Activated CD8-positive, alpha-beta memory T cell treated with anti-CD3 and anti-CD28 coated beads for 24 hours (primary cell): ENCODE measurements at regions not wholly inside any gene's neighbourhood (a gene's known extent, or its start where the extent isn't known, plus 50 kb on each side); places are given as distances from the start of the nearest gene placed in this dataset.
"Not testable (repeated sequence)": the region's sequence is repeated elsewhere in the genome, so short reads cannot be mapped to it uniquely, and the experiment has no call there.

Source experiments
- DNase-seq: peaks from one replicate; pipeline ENCODE4 v3.0.0-alpha.2; 2020

DNA sequence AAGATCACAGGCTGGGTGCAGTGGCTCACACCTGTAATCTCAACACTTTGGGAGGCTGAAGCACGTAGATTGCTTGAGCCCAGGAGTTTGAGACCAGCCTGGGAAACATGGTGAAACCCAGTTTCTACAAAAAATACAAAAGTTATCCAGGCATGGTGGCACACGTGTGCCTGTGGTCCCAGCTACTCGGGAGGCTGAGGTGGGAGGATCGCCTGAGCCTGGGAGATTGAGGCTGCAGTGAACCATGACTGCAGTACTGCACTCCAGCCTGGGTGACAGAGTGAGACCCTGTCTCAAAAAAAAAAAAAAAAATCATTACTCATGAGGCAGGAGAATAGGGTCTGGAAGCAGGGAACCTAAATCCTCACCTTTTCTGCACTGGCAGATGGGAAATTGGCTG lies 79.1 kb upstream of the CLDN5 start:
- not testable (repeated sequence) for DNase-seq

DNA sequence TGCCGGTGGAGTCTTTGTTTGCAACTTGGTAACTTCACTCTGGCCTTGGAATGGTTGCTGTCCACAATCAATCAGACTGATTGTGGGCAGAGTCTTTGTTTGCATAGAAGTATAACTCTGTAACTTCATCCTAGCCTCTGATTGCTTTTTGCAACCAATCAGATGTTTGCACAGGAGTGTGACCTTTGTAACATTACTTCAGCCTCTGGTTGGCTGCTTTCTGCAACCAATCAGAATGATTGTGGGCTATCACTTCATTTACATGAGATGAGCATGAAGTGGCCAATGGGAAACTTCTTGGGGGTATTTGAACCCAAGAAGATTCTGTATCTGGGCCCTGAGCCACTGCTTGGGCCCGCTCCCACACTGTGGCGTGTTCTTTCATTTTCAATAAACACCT lies 79.6 kb upstream of the CLDN5 start:
- no peak for DNase-seq

DNA sequence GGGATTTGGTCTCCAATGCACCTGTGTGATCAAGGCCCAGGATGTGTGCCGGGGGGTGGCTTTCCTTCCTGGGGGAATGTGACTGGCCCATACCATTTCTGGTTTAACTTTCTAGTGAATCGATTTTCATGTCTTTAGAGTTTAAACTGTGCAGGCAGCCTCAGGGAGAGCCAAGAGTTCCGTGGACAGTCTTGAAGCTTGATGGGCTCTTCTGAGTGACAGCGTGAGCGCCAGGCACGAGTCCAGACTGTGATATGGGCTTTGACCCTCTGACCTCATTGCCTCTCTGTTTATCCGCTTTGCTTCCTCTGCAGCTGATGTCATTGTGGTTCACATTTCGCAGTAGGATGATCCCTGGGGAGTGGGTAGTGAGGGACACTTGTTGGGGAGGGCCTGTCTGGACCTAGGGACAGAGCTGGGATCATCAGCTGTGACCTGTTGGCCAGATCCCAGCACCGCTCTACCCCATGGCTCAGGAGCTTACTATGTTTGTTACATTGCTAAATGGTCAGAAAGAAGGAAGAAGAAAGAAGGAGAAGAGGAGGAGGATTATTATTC lies 80.6 kb upstream of the CLDN5 start:
- DNase-seq, result no peak

DNA sequence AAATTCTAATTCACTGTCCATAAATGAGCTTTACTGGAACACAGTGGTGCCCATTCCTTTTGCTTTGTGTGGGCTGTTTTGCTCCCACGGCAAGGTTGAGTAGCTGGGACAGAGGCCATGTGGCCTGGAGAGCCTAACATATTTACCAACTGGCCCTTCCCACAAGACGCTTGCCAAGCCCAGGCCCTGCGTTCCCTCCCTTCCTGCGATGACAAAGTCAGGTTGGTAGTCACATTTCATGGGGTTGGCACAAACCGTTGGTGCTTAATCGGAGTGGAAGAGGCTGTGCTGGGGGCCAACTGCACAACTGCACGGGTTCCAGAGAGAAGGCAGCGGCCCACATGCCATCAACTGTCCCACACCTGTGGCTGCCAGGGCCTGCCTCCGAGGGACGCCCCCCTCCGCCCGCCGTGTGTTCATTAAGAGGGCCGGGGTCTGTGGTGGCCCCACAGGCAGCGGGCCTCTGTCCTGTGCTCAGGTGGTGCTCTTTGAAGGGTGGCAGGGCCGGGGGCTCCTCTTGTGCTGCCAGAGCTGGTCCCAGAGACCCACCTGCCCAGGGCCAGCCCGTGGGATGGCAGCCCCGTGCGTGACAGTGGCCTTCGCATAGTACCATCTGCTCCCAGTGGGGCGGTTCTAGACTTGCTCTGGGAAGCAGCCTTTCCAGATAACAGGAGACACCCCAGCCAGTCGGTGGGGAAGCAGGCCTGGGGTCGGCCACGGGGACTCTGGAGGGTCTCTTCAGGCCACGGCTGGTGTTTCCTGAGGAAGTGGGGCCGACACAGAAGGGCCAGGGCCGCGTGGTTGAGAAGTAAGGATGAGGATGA lies 81.5 kb upstream of the CLDN5 start:
- no peak for DNase-seq

DNA sequence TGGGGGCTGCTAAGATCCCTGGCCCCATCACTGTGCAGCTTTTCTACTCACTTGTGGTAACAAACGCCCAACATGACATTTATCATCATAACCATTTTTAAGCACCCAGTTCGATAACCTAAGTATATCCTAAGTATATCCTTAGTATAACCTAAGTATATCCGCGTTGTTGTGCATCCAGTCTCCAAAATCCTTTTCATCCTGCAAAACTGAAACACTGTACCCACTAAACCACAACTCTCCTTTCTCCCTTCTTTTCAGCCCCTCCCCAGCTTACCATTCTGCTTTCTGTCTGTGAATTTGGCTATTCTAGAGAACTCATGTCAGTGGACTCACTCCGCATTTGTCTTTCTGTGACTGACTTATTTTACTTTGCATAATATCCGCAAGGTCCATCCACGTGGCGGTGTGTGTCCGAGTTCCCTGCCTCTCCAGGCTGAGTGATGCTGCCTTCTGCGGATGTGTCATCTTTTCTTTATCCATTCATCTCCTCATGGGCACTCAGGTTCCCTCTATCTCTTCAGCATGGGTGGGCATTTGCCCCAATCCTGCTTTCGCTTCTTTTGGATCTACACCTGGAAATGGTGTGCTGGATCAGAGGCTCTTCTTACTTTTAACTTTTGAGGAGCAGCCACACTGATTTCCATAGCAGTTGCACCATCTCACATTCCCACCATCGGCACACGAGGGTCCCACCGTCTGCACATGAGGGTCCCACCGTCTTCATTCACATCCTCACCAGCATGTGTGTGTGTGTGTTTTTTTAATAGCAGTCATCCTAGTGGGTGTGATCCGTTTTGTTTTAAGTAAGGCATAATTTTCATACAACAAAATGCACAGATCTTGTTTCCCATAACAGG lies 82.4 kb upstream of the CLDN5 start:
- no peak for DNase-seq

DNA sequence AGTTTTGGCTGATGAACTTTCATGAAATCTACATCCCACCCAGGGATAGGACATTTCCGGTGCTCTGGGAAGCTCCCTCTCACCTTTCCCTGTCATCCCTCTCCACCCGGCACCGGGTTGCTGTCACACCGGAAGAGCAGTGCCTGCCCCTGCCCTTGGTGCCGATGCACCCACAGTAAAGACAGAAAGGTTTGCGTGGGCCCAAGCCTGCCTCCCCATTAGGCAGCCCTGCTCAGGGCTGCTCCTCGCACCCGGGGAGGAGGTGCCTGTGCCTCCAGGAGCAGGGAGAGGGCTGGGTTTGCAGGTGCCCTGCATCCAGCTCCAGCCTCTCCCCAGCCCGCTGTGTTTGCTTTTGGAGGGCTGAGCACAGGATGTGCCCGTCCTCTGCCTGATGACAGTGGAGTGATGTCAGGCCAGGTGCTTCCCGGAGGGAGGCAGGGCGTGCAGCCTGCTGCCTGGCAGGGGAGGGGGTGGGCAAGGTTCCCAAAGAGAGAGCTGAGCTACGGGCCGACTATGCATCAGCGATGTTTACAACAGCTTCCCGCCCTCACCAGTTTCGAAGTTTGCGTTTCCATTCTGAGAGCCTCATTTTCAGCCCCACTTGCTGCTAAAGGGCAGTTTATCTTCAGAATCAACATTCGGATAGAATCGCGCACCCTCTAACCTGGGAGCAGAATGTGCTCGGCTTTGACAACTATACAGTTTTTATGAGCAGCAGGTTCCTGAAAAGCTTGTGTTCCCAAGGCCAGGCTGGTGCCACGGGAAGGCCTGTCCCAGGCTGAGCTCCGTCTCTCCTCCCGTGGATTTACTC lies 83.2 kb upstream of the CLDN5 start:
- peak; percentile 62 for DNase-seq

DNA sequence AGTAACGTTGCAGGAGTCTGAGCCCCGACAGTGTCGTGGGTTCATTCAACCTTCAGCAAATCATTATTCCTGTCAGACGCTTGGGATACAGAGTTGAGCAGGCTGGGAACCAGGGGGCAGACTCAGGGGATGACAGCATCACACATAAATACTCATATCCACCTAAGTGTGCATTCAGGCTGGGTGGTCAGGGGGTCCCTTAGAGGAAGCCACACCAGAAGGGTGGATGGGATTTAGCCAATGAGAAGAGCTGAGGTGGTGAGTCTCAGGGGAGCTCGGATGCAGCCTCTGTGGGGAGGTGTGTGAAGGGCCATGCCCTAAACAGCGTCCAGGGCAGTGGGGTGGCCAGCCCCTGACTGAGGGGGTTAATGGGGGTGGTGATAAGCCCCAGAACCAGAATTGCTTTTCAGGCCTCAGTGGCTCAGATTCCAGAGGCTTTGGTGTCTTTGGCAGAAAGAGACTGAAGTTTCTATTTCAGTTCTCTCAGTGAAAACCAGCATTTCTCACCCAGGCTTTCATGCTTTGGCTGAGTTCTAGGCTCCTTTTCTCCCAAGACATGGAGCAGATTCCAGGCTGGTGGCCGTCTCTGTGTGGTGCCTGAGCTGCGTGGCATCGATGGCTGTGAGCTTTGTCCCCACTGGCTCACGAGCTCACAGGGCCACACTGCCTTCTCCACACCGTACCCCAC lies 83.9 kb upstream of the CLDN5 start:
- no peak for DNase-seq

DNA sequence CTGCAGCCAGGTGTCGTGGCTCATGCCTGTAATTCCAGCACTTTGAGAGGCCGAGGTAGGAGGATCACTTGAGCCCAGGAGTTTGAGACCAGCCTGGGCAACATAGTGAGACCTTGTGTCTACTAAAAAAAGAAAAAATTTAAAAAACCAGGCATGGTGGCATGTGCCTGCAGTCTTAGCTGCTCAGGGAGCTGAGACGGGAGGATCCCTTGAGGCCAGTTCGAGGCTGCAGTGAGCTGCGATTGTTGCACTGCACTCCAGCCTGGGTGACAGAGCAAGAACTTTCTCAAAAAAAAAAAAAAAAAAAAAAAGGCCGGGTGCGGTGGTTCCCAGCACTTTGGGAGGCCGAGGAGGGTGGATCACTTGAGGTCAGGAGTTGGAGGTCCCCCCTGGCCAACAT lies 85.5 kb upstream of the CLDN5 start:
- not testable (repeated sequence) for DNase-seq

DNA sequence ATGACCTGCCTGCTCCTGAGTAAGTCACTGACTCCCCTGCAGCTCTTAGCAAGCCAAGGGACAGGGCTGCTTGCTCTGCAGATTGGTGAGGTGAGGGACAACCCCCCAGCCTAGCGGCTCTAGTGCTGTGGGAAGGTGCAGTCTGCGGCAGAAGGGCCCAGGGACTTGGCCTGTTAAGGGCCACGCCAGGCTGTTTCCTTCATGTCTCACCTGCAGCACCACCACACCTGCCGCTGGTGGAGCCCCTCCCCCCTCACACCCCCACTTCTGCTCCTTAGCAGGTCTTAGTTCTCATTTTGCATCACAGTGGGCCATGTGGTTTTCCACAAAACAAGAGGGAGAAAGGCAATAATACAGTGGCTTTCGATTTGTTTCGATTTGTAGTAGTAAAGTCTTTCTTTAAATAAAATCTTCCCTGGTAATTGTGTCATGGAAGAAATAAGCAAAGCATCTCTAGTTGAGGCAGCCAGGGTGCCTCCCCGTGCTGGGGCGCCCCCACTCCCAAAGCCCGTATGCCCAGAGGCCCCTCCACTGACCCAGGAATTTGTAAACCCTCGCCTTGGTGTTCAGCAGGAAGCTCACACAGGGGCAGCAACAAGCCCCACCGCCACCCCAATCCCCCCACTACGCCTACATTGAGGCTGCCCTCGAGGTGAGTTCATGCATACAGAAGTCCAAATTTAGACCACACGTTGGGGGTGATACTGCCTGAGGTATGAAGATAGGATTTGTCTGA lies 86.5 kb upstream of the CLDN5 start:
- DNase-seq, result peak; percentile 75

DNA sequence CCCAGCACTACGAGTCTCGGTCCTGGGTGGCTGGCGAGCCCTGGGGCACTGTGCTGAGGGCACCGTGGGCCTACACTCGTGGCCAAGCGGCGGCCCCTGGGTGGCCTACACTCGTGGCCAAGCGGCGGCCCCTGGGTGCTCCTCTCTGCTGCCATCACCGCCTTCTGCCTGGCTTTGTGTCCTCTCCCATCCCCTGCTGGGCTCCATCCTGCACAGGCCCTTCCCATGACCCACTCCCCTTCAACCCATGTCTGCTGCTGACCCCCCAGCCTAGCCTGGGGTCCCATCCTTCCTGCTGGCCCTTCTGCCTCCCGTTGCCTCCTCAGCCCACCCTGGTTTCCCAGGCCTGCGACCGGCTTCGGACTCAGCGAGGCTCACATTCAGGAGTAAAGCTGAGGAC lies 87.4 kb upstream of the CLDN5 start:
- DNase-seq, result no peak

DNA sequence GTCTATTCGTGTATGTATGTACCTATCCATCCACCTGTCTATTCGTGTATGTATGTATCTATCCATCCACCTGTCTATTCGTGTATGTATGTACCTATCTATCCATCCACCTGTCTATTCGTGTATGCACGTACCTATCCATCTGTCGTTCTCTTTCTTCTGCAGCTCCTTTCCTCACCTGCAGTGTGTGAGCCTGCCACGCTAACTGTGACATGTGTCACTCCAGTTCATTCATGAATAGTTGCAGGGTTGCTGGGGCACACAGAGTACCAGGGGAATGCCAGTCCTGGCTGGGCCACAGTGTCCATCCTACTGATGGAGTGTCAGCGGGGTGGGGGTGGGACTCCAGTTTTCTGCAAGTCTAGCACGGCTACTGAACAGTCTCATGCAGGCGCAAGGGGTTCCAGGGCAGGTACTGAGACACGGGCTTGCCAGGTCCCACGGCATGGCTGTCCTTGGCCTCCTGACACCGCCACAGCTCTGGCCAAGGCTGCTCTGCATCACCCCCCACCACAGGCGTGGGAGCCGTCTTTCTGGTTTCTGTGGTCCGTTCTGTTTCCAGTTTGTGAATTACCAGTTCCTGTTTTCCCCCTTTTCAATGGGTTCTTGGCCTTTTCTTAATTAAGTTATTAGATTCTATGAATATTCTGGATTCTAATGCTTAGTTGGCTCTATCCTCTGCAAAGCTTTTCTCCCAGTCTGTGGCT lies 88.8 kb upstream of the CLDN5 start:
- no peak for DNase-seq

DNA sequence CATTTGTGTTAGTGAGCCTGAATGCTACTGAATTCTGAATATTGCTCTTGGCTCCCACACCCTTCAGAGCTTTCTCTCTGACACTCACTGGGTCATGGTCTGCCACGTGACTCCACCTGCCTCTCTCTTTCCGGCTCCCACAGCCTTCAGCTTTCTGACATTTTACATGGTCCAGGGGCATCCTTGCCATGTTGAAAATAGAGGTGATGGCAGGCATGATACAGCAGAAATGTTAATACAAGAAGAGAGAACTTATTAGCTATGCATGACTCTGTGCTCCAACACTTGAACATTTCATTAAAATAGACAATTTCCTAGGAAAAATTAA lies 90.3 kb upstream of the CLDN5 start:
- no peak for DNase-seq

DNA sequence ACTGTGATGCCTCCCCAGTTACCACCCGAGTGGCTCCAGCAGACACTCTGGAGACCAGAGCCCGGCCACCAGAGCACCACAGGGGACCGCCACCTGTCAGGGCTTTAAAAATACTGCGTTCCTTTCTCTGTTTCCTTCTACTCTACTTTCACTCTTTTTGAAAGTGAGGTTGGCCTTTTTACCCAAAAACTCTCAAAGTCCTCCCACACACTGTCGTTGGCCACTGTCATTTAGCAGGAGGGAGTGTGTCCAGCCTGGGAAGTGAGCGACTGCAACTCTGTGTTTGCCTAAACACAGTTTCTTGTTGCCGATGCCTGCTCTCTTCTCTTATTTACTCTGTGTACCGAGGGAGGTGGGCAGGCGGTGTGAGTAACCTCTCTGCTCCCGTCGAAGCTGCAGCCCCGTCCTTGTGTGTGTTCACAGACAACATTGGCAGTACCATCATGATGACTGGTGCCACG lies 90.8 kb upstream of the CLDN5 start:
- no peak for DNase-seq

DNA sequence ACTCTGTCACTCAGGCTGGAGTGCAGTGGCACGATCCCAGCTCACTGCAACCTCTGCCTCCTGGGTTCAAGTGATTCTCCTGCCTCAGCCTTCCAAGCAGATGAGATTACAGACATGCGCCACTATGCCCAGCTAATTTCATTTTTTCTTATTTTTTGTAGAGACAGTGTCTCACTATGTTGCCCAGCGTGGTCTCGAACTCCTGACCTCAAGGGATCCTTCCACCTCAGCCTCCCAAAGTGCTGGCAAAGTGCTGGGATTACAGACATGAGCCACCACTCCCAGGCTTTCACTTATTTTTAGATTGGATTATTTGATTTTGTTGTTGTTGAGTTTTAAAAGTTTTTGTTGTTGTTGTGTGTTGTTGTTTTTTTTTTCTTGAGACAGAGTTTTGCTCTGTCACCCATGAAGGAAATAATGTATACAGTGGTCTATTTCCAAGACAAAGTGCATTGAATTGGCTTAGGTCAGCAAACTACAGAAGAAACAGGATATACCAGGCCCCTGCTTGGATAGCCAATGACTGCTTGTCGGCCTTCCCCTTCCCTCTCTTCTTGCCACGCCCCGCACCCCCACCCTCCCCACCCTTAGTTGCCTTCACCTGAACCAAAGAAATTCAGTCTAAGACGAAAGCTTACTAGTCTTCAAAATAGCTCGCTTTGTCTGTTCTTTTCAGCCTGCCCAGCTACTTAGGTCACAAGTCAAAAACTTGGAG lies 91.8 kb upstream of the CLDN5 start:
- DNase-seq, result no peak

DNA sequence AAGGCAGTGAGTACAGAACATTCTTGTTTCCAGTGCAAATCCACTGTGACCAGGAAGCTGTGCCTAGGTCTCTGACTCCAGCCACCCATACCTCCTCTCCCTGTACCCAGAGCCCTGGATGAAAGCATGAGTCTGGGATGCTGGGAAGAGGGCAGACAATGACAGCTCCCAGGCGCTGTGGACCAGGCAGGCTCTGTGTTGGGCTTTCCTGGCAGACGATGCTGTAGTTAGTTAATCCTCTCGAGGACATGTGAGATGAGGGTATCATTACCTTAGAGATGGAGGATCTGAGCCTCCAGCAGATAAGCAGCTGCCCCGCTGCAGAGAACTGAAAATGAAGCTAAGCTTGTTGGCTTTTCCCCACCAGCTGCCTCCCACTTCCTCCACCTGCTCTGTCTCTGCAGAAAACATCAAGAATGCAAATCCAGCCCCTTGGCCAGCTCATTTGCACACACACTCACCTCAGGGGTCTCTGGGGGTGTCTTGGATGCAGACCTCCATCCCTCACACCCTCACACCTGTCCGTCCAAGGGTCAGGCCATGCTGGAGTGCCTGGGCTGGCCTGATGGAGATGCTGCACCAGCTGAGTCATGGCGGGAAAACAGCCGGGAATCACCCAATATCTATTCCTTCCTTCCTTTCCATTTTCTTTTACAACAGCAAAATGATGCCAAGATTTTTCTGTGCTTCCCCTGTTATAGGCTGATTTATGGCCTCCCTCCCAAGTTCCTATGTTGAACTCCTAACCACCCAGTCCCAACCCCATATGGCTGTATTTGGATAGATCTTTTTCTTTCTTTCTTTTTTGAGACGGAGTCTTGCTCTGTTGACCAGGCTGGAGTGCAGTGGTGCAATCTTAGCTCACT lies 94.9 kb upstream of the SEPTIN5 start:
- no peak for DNase-seq

DNA sequence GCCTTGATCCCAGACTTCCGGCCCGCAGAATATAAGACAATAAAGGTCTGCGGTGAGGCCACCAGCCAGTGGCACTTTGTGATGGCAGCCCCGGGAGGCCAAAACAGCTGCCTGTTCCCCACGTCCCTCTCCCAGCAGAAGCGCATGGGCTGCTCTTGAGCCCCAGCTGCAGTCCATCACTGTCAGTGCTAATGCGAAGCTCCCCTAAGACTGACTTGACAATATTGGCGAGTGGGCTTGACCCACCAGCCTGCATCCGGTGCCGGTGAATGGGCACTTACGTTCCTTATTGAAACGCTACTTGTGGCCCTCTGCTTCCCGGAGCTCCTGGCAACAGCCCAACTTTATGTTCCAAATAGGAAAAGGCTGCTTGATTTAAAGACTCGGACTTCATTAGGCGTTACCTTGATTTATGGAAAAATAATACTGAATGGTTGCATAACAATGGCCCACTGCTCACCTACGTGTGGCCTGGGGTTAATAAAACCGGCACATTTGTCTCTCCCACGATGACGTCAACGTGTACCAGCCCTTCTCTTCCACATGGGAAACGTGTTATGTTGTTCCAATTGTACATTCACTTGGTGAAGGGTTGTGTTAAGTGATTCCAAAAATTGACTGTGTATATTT lies 93.4 kb upstream of the SEPTIN5 start:
- DNase-seq, result no peak

DNA sequence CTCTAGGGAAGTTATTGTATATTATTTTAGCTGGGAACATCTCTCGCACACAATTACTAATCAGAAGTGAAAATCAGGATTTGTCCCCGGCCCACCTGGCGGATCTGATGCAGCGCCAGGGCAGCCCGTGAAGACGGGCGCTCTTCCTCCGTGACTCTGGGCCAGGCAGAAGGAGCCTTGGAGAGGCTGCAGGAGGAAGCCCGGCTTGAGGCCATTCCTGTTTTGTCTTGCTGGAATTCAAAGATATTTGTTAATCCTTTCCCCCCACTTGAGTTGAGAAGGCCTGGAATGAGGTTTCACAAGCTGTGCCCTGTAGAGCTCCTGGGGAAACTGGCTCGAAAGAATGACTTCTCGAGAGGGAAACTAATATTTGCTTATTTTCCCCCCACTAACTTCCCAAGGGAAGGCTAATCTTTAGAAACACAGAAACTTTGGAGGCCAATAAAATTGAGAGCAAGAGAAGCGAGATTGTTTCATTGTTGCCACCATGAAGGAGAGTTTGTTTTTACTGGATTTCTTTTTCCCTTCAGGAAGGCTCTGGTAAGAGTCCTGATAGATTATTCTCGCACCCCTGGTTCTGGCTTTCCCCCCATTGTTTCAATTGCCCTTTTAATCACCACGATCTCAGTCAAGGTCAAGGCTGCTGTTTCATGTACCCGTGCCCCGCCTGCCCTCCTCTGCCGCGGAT lies 92.8 kb upstream of the SEPTIN5 start:
- no peak for DNase-seq

DNA sequence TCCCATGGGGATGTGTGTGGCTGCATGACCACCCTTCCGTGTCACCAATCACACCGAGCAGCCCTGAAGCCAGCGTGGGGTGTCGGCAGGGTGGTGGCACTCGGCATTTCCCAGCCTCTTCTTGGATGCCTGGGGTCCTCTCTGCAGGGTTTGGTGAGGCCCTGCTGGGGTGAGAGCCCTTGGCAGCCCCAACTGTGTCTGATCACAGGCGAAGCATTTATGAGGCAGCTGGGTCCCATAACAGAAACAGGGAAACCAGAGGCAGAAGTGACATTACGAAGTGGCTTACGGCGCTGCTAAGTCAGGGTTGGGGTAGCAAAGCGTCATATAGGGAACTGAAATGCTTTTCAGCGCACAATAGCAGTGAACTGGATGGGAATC lies 92.3 kb upstream of the SEPTIN5 start:
- no peak for DNase-seq
